HG02588 (cell line): ENCODE measurements at regions not wholly inside any gene's neighbourhood (a gene's known extent, or its start where the extent isn't known, plus 50 kb on each side); places are given as distances from the start of the nearest gene placed in this dataset.
"Not testable (repeated sequence)": the region's sequence is repeated elsewhere in the genome, so short reads cannot be mapped to it uniquely, and the experiment has no call there.

Experiments used
- ATAC-seq: cut with Tn5 transposase; IDR thresholded peaks from one replicate; pipeline ENCODE4 v1.9.1; 2021; ENCODE audit warnings: mild to moderate bottlenecking, moderate library complexity; ENCODE audit not compliant: unreplicated experiment

DNA sequence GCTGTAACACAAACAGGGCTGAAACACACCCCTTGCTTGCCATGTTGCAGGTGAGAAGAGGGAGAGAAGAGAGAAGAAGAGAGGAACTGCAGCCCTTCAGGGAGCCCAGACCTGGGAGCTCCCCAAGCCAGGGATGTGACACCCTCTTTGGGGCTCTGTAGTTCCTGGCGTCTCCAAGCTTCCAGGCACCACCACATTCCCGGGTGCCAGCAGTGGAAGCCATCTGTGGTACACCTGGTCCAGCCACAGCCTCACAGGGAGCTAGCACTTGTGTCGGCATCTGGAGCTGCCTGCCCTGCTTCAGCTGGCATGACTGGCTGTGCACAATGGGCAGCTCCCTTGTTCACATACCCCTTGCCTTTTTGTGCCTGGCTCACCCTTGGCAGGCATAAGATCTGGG, 182.1 kb downstream of the DEPDC1B start:
- no peak for ATAC-seq

GRCh38 chr5:60517094-60517694, 182.8 kb downstream of the DEPDC1B start:
- ATAC-seq, result no peak

DNA sequence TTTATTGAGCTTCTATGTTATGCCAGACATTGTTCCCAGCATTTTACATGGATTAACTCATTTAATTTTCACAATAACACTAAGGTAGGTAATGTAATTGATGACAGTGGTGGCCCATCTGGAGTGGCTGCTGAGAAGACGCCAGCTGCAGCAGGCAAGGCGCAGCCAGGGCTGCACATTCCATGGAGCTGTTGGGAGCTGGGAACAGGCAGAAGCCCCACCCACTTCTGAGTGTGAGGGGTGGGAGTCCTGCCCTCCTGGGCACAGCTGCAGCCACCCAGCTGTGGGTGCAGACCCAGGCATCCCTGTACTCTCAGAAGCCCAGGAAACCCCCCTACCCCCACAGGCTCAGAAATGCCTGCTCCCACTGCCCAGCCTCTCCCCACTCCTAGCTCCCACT, 183.3 kb downstream of the DEPDC1B start:
- ATAC-seq, result no peak

- ATAC-seq, result peak; percentile 39
Measured at GRCh38 chr5:60514152-60514551, 185.8 kb downstream of the DEPDC1B start.

DNA sequence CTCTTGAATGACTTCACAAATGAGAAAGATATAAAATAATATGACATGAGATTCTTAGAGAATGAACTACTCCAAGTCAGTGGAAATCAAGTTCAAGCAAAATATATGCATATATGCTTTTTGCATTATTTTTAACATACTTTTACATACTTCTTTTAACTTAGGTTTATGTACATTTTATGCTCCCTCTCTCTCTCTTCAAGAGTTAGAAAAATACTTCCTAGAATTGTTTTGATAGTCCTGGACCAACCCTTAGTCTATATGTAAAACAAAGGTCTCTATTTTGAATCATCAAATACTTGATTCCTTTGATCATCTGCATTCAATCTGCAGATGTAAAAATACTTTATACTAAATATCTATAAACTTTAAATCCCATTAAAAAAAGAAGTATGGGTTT, 187.8 kb downstream of the DEPDC1B start:
- ATAC-seq, result no peak

GRCh38 chr5:60510663-60511062, 189.3 kb downstream of the DEPDC1B start:
- no peak for ATAC-seq

DNA sequence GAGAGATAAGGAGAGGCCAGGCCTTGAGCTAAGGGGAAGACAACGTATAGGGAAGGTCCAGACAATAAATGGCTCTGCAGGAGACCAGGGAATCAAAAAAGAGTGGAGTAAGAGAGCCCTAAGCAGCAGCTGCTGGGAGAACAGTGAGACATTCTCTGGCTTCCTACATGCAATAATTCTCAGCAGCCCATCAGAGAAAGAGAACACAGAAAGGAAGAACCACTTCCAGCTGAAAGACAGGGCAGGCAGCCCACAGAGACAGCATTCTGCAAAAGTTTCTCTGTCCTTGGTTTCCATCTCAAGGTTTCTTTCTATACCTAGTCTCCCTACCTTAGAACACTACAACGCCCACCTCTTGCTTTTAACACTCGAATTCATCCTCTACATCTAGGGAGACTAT, 189.9 kb downstream of the DEPDC1B start:
- no peak for ATAC-seq

GRCh38 chr5:60509519-60509918, 190.4 kb downstream of the DEPDC1B start:
- no peak for ATAC-seq

GRCh38 chr5:60507687-60508086, 192.3 kb downstream of the DEPDC1B start:
- ATAC-seq, result no peak

- no peak for ATAC-seq
Measured at GRCh38 chr5:60505373-60506171, 194.4 kb downstream of the DEPDC1B start.

DNA sequence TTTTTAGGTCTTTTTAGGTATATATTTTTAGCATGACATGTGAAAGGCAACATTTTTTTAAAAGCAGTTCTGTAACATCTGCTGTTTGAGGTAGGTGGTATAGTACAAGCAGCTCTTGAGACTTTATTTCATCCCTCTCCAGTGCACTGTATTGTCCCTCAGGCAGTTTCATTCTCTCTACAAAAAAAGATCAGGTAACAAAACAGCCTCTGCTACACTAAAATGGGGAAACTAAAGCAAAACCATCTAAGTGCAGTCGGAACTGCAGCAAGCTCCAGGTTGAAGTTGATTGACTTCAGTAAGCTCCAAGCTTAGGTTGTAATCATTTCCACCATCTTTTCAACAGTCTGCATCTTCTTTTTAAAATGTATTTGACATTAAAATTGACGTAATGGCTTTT, 195.6 kb downstream of the DEPDC1B start:
- peak; percentile 86 for ATAC-seq

DNA sequence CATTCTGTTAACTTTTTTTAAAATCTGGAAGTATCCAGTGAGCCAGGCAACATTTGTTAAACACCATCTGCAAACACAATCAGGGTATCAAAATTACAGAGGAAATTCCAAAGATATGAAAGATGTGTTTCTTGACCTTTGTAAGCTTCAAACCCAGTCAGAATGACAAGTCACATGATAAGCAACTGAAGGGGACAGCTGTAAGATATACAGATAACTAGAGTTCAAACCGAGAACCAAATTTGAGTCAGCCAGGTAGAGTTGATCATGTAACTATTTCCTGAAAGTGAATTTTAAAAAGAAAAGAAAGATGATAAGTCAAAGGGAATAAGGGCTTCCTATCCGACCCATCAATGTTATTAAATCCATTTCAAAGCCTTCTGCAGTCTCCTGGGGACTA, 196.2 kb downstream of the DEPDC1B start:
- peak; percentile 74 for ATAC-seq

- no peak for ATAC-seq
Measured at GRCh38 chr5:60497706-60498500, 202.1 kb downstream of the DEPDC1B start.

GRCh38 chr5:60495644-60496520, 204.1 kb downstream of the DEPDC1B start:
- no peak for ATAC-seq

- ATAC-seq, result peak; percentile 78
Measured at GRCh38 chr5:60494635-60495034, 205.3 kb downstream of the DEPDC1B start.

GRCh38 chr5:60494144-60494543, 205.8 kb downstream of the DEPDC1B start:
- ATAC-seq, result no peak

DNA sequence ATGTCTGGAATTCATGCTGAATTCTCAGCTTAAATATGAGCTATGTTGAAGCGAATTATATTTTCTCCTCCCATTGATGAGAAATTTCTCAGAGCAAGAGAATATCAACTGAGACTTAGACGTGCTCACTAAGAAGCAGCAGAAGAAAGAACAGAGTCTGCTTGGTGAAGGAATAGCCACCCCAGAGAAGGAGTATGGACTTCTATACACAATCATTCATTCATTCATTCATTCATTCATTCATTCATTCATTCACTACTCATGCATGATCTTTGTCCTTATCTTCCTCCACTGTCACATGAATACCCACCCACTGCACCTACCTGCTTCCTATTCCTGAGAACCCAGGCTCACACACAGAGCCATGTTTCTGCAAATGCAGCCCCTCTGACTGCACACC, 206.6 kb downstream of the DEPDC1B start:
- no peak for ATAC-seq

GRCh38 chr5:60492958-60493357, 207.0 kb downstream of the DEPDC1B start:
- no peak for ATAC-seq

DNA sequence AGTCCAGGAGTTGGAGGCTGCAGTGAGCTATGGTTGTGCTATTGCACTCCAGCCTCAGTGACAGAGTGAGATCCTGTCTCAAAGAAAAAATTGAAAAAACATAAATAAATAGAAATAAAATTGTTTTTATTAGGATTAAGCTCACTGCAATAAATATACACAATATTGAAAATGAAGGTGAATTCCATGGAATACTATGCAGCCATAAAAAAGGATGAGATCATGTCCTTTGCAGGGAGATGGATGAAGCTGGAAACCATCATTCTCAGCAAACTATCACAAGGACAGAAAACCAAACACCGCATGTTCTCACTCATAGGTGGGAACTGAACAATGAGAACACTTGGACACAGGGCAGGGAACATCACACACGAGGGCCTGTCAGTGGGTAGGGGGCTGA, 207.6 kb downstream of the DEPDC1B start:
- ATAC-seq, result not testable (repeated sequence)

- ATAC-seq, result no peak
Measured at GRCh38 chr5:60490597-60491166, 209.3 kb downstream of the DEPDC1B start.
